Colonic mucosa (tissue), 4 donors: ENCODE measurements at regions not wholly inside any gene's neighbourhood (a gene's known extent, or its start where the extent isn't known, plus 50 kb on each side); places are given as distances from the start of the nearest gene placed in this dataset.
"Not testable (repeated sequence)": the region's sequence is repeated elsewhere in the genome, so short reads cannot be mapped to it uniquely, and the experiment has no call there.

Experiments
- DNase-seq: peaks from one replicate; pipeline ENCODE4 v3.0.0-alpha.2; 2020
- H3K27ac ChIP-seq: fragments of 200-600 bp; one replicate; pipeline ENCODE4 v1.8.0; 2021
- H3K27me3 ChIP-seq: fragments of 200-600 bp; one replicate; pipeline ENCODE4 v1.8.0; 2021
- H3K36me3 ChIP-seq: fragments of 200-600 bp; one replicate; pipeline ENCODE4 v1.8.0; 2021
- H3K4me1 ChIP-seq: fragments of 200-600 bp; one replicate; pipeline ENCODE4 v1.8.0; 2021; ENCODE audit warnings: mild to moderate bottlenecking
- H3K4me3 ChIP-seq: fragments of 200-600 bp; one replicate; pipeline ENCODE4 v1.8.0; 2021
- H3K9ac ChIP-seq, 2 donors: one replicate each; pipeline ENCODE4 v1.7.0; 2013; ENCODE audit warnings: control low read depth in 2 of 2, low read depth in 2 of 2, low read length in 2 of 2
- H3K9me3 ChIP-seq: fragments of 200-600 bp; one replicate; pipeline ENCODE4 v1.8.0; 2021
- intact Hi-C: fragments of 100-400 bp; cut with DNase I; formaldehyde crosslinking; loops from one replicate; pipeline ENCODE4 v1.14.1; 2022
- TF ChIP-seq, protein P1 (sequence below): fragments of 200-600 bp; IDR thresholded peaks from one replicate; pipeline ENCODE4 v1.8.0; 2022; ENCODE audit warnings: antibody characterized with exemption, mild to moderate bottlenecking
- donor health status: healthy.
- donor health status: DM: no; HTN: no; CAD: no.
- donor health status: DM: no; HTN: no; CAD: no.

- intact Hi-C loops: no loop called here
- H3K9me3 ChIP-seq: no peaks in the 10 kb centered on the region
- DNase-seq: no peak
- H3K9ac ChIP-seq: no peak overlapping the region
- no peaks in the 10 kb centered on the region for H3K27me3 ChIP-seq
- no peak overlapping the region for H3K4me3 ChIP-seq
- H3K27ac ChIP-seq: no peak overlapping the region
- TF ChIP-seq, protein P1, sequence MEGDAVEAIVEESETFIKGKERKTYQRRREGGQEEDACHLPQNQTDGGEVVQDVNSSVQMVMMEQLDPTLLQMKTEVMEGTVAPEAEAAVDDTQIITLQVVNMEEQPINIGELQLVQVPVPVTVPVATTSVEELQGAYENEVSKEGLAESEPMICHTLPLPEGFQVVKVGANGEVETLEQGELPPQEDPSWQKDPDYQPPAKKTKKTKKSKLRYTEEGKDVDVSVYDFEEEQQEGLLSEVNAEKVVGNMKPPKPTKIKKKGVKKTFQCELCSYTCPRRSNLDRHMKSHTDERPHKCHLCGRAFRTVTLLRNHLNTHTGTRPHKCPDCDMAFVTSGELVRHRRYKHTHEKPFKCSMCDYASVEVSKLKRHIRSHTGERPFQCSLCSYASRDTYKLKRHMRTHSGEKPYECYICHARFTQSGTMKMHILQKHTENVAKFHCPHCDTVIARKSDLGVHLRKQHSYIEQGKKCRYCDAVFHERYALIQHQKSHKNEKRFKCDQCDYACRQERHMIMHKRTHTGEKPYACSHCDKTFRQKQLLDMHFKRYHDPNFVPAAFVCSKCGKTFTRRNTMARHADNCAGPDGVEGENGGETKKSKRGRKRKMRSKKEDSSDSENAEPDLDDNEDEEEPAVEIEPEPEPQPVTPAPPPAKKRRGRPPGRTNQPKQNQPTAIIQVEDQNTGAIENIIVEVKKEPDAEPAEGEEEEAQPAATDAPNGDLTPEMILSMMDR: no peak
- no peaks in the 10 kb centered on the region for H3K4me1 ChIP-seq
- no peaks in the 10 kb centered on the region for H3K36me3 ChIP-seq
Measured at GRCh38 chr18:51345848-51346391, 148.4 kb upstream of the MEX3C start.

- Histone ChIP-seq H3K27me3 (no peaks in the 10 kb centered on the region), H3K4me3 (no peak overlapping the region), H3K9me3 (no peaks in the 10 kb centered on the region), H3K9ac (no peak overlapping the region), H3K4me1 (no peaks in the 10 kb centered on the region), H3K27ac (no peak overlapping the region), H3K36me3 (no peaks in the 10 kb centered on the region)
- intact Hi-C loops: no loop called here
- TF ChIP-seq, protein P1: no peak
- DNase-seq: no peak
Measured at GRCh38 chr18:51346404-51346803, 148.9 kb upstream of the MEX3C start.

DNA sequence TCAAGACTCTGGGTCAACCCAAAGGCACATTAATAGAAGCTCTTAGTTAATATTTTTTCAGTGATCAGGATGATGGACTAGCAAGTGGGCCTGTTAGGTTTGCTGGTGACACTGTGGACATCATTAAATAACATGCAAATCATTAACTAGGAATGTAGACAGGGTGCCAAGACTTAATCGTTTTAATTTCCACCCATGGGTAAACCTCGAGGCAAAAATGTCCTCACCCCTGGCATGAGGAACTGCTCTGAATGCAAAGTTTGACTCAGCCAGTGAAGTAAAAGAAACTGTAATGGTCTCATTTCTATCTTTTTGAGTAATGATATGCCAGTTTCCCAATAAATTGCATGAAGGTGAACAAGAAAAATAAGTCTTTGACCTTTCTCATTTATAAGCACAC is 152.6 kb upstream of the MEX3C start:
- Histone ChIP-seq H3K4me1 (no peaks in the 10 kb centered on the region), H3K27me3 (no peaks in the 10 kb centered on the region), H3K4me3 (no peak overlapping the region), H3K36me3 (no peaks in the 10 kb centered on the region), H3K9me3 (no peaks in the 10 kb centered on the region), H3K9ac (no peak overlapping the region), H3K27ac (no peak overlapping the region)
- DNase-seq: no peak
- intact Hi-C loops: no loop called here
- TF ChIP-seq, protein P1: no peak

GRCh38 chr18:51355841-51356240 is 158.4 kb upstream of the MEX3C start:
- intact Hi-C loops: no loop called here
- H3K9ac ChIP-seq: no peak overlapping the region
- no peaks in the 10 kb centered on the region for H3K9me3 ChIP-seq
- TF ChIP-seq, protein P1: no peak
- no peaks in the 10 kb centered on the region for H3K4me1 ChIP-seq
- H3K36me3 ChIP-seq: no peaks in the 10 kb centered on the region
- DNase-seq: no peak
- no peak overlapping the region for H3K4me3 ChIP-seq
- no peak overlapping the region for H3K27ac ChIP-seq
- H3K27me3 ChIP-seq: no peaks in the 10 kb centered on the region

DNA sequence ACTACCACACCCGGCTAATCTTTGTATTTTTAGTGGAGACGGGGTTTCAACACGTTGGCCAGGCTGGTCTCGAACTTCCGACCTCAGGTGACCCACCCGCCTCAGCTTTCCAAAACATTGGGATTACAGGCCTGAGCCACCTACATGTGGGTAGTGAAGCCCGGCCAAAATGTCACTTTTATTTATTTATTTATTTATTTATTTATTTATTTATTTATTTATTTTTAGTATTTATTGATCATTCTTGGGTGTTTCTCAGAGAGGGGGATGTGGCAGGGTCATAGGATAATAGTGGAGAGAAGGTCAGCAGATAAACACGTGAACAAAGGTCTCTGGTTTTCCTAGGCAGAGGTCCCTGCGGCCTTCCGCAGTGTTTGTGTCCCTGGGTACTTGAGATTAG is 162.8 kb upstream of the MEX3C start:
- H3K27ac ChIP-seq, H3K4me3 ChIP-seq, H3K4me1 ChIP-seq, DNase-seq, H3K9ac ChIP-seq, H3K36me3 ChIP-seq, H3K9me3 ChIP-seq, H3K27me3 ChIP-seq, intact Hi-C loops: not testable (repeated sequence)

GRCh38 chr18:51361130-51361860 is 163.8 kb upstream of the MEX3C start:
- DNase-seq: no peak
- H3K9me3 ChIP-seq: no peaks in the 10 kb centered on the region
- no peaks in the 10 kb centered on the region for H3K36me3 ChIP-seq
- no peak overlapping the region for H3K9ac ChIP-seq
- no peaks in the 10 kb centered on the region for H3K27me3 ChIP-seq
- TF ChIP-seq, protein P1: no peak
- intact Hi-C loops: no loop called here
- H3K4me1 ChIP-seq: no peaks in the 10 kb centered on the region
- no peak overlapping the region for H3K27ac ChIP-seq
- no peak overlapping the region for H3K4me3 ChIP-seq
